OCI-LY1 (cell line): ENCODE measurements at regions not wholly inside any gene's neighbourhood (a gene's known extent, or its start where the extent isn't known, plus 50 kb on each side); places are given as distances from the start of the nearest gene placed in this dataset.

ENCODE experiments used
- H2AFZ ChIP-seq: fragments of 200-600 bp; sonication (generic), shearing (Covaris generic); 2 replicates; pipeline ENCODE4 v1.6.0; 2014; ENCODE audit warnings: antibody characterized with exemption, mild to moderate bottlenecking, low read length
- H3F3A ChIP-seq: fragments of 200-600 bp; sonication (generic), shearing (Covaris generic); 2 replicates; pipeline ENCODE4 v1.6.0; 2014; ENCODE audit warnings: mild to moderate bottlenecking, antibody characterized with exemption, low read length, moderate library complexity; ENCODE audit not compliant: insufficient read depth
- H3K27ac ChIP-seq: fragments of 200-600 bp; sonication (generic); 2 replicates; pipeline ENCODE4 v1.5.1; 2014; ENCODE audit warnings: low read length, mixed run types, mild to moderate bottlenecking, low read depth; ENCODE audit not compliant: poor library complexity, severe bottlenecking
- H3K27me3 ChIP-seq: fragments of 200-600 bp; sonication (generic); 2 replicates; pipeline ENCODE4 v1.6.0; 2014; ENCODE audit warnings: antibody characterized with exemption, mild to moderate bottlenecking, low read length, moderate library complexity; ENCODE audit not compliant: insufficient read depth
- H3K36me3 ChIP-seq: fragments of 200-600 bp; sonication (generic); 2 replicates; pipeline ENCODE4 v1.6.1; 2014; ENCODE audit warnings: mild to moderate bottlenecking, antibody characterized with exemption, low read length, moderate library complexity, mixed read lengths; ENCODE audit not compliant: insufficient read depth
- H3K4me1 ChIP-seq: fragments of 200-600 bp; sonication (generic); 2 replicates; pipeline ENCODE4 v1.5.1; 2014; ENCODE audit warnings: mild to moderate bottlenecking, low read length, moderate library complexity; ENCODE audit not compliant: insufficient read depth, severe bottlenecking
- H3K4me2 ChIP-seq: fragments of 200-600 bp; sonication (generic), shearing (Covaris generic); 2 replicates; pipeline ENCODE4 v1.6.1; 2014; ENCODE audit warnings: low read length
- H3K4me3 ChIP-seq: fragments of 200-600 bp; sonication (generic); 2 replicates; pipeline ENCODE4 v1.5.1; 2014; ENCODE audit warnings: low read length, low read depth, mild to moderate bottlenecking, mixed read lengths; ENCODE audit not compliant: poor library complexity, severe bottlenecking
- H3K79me2 ChIP-seq: fragments of 200-600 bp; shearing (Covaris generic); 2 replicates; pipeline ENCODE4 v1.6.1; 2016; ENCODE audit warnings: mixed run types, low read length, mixed read lengths; ENCODE audit not compliant: insufficient read depth
- H3K9ac ChIP-seq: fragments of 200-600 bp; sonication (generic), shearing (Covaris generic); 2 replicates; pipeline ENCODE4 v1.6.1; 2014; ENCODE audit warnings: mild to moderate bottlenecking, low read length, mixed read lengths
- H3K9me2 ChIP-seq: fragments of 200-600 bp; sonication (generic), shearing (Covaris generic); 2 replicates; pipeline ENCODE4 v1.6.1; 2014; ENCODE audit warnings: low read depth, mild to moderate bottlenecking, low read length, mixed read lengths
- H3K9me3 ChIP-seq: fragments of 200-600 bp; shearing (Covaris generic); 2 replicates; pipeline ENCODE4 v1.6.1; 2014; ENCODE audit warnings: low read length, mixed read lengths
- H4K20me1 ChIP-seq: fragments of 200-600 bp; sonication (generic), shearing (Covaris generic); 2 replicates; pipeline ENCODE4 v1.6.0; 2016; ENCODE audit warnings: mild to moderate bottlenecking, low read length; ENCODE audit not compliant: insufficient read depth
- EZH2 ChIP-seq: fragments of 200-600 bp; sonication (generic), shearing (Covaris generic); IDR thresholded peaks from 2 replicates; pipeline ENCODE4 v1.8.0; 2017; ENCODE audit warnings: borderline replicate concordance, mixed run types, mild to moderate bottlenecking, antibody characterized with exemption, low read length, moderate library complexity, mixed read lengths
- TF ChIP-seq, protein P1 (sequence below): fragments of 200-600 bp; sonication (generic), shearing (Covaris generic); IDR thresholded peaks from 2 replicates; pipeline ENCODE4 v1.5.1; 2017; ENCODE audit warnings: mild to moderate bottlenecking, antibody characterized with exemption, low read length, moderate library complexity, mixed read lengths

DNA sequence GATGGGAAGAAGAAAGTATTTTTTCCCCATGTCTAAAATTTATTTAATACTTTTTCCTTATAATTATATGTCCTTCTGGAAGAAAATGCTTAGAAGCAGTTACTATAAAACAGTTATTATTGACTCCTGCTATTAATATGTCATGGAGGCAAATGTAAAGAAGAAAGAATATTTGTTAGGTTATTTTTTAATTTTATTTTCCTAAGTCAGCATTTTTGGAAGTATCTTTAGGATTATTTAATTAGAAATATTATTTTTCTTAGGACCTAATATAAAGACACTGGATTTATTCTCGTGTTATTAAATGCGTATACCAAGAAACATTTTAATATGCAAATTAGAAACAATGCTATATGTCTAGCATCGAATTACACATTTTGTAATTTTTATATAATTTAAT is 687.7 kb downstream of the TRAM1L1 start:
- no peaks in the 10 kb centered on the region for H3K79me2 ChIP-seq
- no peaks in the 10 kb centered on the region for H3K27me3 ChIP-seq
- no peak overlapping the region for H3K4me3 ChIP-seq
- H3K4me2 ChIP-seq: no peak overlapping the region
- TF ChIP-seq, protein P1, sequence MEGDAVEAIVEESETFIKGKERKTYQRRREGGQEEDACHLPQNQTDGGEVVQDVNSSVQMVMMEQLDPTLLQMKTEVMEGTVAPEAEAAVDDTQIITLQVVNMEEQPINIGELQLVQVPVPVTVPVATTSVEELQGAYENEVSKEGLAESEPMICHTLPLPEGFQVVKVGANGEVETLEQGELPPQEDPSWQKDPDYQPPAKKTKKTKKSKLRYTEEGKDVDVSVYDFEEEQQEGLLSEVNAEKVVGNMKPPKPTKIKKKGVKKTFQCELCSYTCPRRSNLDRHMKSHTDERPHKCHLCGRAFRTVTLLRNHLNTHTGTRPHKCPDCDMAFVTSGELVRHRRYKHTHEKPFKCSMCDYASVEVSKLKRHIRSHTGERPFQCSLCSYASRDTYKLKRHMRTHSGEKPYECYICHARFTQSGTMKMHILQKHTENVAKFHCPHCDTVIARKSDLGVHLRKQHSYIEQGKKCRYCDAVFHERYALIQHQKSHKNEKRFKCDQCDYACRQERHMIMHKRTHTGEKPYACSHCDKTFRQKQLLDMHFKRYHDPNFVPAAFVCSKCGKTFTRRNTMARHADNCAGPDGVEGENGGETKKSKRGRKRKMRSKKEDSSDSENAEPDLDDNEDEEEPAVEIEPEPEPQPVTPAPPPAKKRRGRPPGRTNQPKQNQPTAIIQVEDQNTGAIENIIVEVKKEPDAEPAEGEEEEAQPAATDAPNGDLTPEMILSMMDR: no peak
- no peak for TF ChIP-seq EZH2
- H4K20me1 ChIP-seq: no peaks in the 10 kb centered on the region
- H3K9me2 ChIP-seq: no peaks in the 10 kb centered on the region
- no peaks in the 10 kb centered on the region for H3K36me3 ChIP-seq
- no peaks in the 10 kb centered on the region for H3K4me1 ChIP-seq
- no peaks in the 10 kb centered on the region for H3K9me3 ChIP-seq
- H3K9ac ChIP-seq: no peak overlapping the region
- H2AFZ ChIP-seq: no peak overlapping the region
- H3F3A ChIP-seq: no peaks in the 10 kb centered on the region
- no peak overlapping the region for H3K27ac ChIP-seq

DNA sequence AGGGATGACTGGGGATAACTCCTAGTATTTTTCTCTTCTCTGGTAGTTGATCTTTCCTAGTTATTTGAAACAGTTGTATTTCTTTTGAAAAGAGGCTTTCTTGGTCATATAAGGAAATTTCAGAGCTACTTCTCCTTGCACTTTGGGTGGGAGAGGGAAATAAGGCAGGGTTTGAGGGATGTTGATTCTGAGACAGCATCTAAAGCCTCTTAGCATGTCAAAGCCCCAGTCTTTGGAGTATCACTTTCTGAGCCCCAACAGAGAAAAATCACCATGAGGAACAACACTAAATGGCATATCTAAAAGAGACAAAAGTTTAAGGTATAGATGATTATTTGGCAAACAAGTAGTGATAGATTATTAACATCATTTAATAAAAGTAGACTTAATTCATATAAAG is 688.1 kb downstream of the TRAM1L1 start:
- Histone ChIP-seq H2AFZ (no peak overlapping the region), H3K4me2 (no peak overlapping the region), H3K27ac (no peak overlapping the region), H3K4me1 (no peaks in the 10 kb centered on the region), H3K4me3 (no peak overlapping the region), H4K20me1 (no peaks in the 10 kb centered on the region), H3K9me3 (no peaks in the 10 kb centered on the region), H3K9me2 (no peaks in the 10 kb centered on the region), H3K79me2 (no peaks in the 10 kb centered on the region), H3K36me3 (no peaks in the 10 kb centered on the region), H3K27me3 (no peaks in the 10 kb centered on the region), H3K9ac (no peak overlapping the region), H3F3A (no peaks in the 10 kb centered on the region)
- TF ChIP-seq EZH2: no peak
- TF ChIP-seq, protein P1: no peak

DNA sequence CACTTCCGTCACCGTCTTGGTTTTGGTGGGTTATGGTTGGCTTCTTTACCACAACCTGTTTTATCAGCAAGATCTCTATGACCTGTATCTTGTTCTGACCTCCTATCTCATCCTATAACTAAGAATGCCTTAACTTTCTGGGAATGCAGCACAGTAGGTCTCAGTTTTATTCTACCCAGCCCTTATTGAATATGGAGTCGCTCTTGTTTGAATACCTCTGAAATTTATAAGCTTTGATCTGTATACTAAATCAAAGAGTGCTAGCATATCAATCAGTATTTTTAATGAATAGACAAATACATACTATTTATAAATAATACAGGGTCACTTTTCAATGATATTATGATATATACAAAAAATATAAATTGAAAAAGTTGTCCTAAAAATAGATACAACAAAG is 690.0 kb downstream of the TRAM1L1 start:
- Histone ChIP-seq H3K79me2 (no peaks in the 10 kb centered on the region), H3K9me3 (no peaks in the 10 kb centered on the region), H3F3A (no peaks in the 10 kb centered on the region), H3K9ac (no peak overlapping the region), H3K4me1 (no peaks in the 10 kb centered on the region), H4K20me1 (no peaks in the 10 kb centered on the region), H2AFZ (no peak overlapping the region), H3K27me3 (no peaks in the 10 kb centered on the region), H3K4me2 (no peak overlapping the region), H3K9me2 (no peaks in the 10 kb centered on the region), H3K36me3 (no peaks in the 10 kb centered on the region), H3K4me3 (no peak overlapping the region), H3K27ac (no peak overlapping the region)
- TF ChIP-seq EZH2: no peak
- TF ChIP-seq, protein P1: no peak
